D721Med (cell line): ENCODE measurements at regions not wholly inside any gene's neighbourhood (a gene's known extent, or its start where the extent isn't known, plus 50 kb on each side); places are given as distances from the start of the nearest gene placed in this dataset.

Experiments
- DNase-seq: peaks from one replicate; pipeline ENCODE4 v3.0.0; 2011; ENCODE audit warnings: low spot score; ENCODE audit not compliant: insufficient read length
- FAIRE-seq: peaks from 2 replicates; lab custom pipeline; 2011; peaks lifted over from hg19 to GRCh38; lab: Jason Lieb, UNC
- TF ChIP-seq, protein P1 (sequence below): IDR thresholded peaks from 2 replicates; pipeline ENCODE4 v1.5.1; 2012; ENCODE audit warnings: mild to moderate bottlenecking, control low read depth; ENCODE audit not compliant: insufficient read depth; ENCODE audit errors: missing control alignments

DNA sequence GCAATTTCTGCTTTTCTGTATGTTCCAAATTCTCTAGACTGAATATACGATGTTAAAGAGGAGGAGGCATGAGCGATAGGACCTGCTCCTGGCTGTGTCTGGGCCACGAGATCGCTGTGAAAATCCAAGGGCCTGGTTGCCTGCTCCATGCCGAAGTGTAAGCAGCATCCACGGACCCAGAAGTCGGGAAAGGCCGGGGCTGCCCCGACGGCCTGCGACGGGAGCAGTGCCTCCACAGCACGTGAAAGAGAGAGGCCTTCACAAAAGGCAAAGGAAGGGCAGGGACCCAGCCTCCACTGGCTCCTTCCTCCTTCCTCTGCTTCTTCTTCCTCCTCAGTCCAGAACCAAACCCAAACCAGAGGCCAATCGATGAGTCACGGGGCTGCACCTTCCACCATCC, 122.9 kb upstream of the MGMT start:
- DNase-seq (no peak), FAIRE-seq (no peak)
- TF ChIP-seq, protein P1, sequence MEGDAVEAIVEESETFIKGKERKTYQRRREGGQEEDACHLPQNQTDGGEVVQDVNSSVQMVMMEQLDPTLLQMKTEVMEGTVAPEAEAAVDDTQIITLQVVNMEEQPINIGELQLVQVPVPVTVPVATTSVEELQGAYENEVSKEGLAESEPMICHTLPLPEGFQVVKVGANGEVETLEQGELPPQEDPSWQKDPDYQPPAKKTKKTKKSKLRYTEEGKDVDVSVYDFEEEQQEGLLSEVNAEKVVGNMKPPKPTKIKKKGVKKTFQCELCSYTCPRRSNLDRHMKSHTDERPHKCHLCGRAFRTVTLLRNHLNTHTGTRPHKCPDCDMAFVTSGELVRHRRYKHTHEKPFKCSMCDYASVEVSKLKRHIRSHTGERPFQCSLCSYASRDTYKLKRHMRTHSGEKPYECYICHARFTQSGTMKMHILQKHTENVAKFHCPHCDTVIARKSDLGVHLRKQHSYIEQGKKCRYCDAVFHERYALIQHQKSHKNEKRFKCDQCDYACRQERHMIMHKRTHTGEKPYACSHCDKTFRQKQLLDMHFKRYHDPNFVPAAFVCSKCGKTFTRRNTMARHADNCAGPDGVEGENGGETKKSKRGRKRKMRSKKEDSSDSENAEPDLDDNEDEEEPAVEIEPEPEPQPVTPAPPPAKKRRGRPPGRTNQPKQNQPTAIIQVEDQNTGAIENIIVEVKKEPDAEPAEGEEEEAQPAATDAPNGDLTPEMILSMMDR, result no peak

DNA sequence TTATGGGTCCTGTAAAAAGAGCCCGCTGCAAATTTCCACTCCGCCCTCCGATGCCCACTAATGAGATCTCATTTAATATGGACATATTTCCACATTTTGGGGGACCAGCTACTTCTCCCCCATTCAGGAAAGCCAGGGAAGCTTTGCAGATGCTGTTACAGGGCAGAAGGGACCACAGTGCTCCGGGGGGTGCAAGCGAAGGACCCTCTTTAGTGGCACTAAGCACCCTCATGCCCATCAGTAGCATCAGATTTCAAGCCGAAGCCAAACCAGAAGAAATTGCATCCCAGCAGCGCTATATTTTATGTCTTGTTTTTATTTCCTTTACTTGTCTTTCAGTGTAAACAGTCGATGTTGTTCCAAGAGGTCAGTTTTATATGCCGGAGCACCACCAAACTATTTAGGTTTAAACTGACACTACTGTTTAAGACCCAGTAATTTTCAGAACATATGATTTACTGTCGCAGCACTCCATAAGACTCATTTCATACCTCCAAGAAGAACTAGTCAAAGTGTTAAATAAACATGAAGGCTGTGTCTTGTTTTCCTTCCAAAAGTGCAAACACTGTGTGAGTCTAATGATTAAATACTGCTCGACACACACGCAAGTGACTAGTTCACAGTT, 122.2 kb upstream of the MGMT start:
- DNase-seq (no peak), FAIRE-seq (no peak)
- TF ChIP-seq, protein P1, result no peak

DNA sequence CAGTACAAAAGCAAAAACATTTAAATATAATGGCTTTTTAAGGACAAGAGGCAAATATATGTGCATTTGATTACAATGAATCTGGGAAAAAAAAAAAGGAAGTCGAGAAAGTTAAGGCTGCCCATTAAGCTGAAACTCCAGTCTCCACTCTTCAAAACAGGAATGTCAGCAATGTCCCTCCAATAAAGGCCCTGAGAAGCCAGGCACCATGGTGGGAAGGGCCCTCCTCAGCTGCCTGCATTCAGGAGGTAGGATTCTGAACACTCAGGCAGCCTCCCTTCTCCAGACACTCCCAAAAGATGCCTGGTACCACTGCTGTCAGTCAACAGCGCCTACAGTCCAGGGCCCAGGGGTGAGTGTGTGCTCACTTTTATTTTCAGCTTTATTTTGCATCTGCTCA, 121.3 kb upstream of the MGMT start:
- TF ChIP-seq, protein P1, result no peak
- FAIRE-seq (no peak), DNase-seq (no peak)

DNA sequence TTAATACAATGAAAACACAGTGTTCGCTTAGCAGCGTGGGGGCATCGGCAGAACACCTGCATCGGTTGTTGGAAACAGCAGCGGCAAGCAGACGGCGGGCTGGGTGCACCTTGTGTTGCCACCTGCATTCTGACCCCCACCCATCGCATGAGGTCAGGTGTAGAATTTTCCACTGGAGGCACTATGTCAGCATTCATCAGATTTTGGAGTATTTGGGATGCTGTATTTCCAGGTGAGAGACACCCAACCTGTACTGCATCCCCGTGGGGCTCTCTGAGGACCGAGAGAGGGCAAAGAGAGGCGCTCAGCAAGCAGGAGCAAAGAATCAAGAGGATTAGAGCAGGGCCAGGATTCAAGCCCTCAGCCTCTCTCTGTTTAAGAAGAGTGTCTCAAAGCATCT, 116.4 kb upstream of the MGMT start:
- TF ChIP-seq, protein P1, result no peak
- FAIRE-seq (no peak), DNase-seq (no peak)

DNA sequence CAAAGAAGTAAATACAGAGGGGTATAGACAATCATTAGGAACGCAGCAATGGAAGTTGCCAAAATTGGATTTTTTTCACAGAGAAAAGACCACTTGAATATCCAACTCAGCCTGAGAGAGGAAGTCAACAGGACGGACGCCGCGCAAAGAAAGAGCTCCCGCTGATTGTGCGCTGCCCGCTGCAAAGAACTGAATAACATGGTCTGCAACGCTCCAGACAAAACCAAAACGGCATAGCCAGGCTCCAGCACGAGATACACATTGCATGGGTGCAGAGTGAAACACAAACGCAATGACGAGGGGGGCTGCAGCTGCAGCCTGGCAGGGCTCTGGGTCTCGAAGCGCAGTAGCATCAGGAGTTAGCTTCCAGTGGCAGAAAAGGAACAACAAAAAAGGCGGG, 113.9 kb upstream of the MGMT start:
- no peak for FAIRE-seq

DNA sequence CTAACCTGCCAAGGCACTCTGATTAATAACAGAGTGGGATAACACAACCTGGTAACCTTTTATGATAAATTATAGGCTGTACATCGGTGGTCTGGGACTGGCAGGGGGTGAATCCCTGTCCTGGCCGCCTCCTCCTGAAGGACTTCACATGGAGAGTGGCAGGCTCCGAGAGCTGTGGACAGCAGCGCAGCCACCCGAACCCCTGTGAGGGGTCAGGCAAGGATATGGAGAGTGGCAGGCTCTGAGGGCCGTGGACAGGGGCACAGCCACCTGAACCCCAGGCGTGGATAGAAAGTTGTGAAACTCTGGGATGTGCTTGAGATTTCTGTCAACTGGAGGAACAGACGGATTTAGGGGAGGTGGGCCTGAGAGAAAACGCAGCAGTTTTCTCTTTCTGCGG, 107.0 kb upstream of the MGMT start:
- TF ChIP-seq, protein P1, result no peak
- DNase-seq (no peak), FAIRE-seq (no peak)

More for the DNA sequence above, 113.9 kb upstream of the MGMT start:
- TF ChIP-seq, protein P1, result no peak
- no peak for DNase-seq

DNA sequence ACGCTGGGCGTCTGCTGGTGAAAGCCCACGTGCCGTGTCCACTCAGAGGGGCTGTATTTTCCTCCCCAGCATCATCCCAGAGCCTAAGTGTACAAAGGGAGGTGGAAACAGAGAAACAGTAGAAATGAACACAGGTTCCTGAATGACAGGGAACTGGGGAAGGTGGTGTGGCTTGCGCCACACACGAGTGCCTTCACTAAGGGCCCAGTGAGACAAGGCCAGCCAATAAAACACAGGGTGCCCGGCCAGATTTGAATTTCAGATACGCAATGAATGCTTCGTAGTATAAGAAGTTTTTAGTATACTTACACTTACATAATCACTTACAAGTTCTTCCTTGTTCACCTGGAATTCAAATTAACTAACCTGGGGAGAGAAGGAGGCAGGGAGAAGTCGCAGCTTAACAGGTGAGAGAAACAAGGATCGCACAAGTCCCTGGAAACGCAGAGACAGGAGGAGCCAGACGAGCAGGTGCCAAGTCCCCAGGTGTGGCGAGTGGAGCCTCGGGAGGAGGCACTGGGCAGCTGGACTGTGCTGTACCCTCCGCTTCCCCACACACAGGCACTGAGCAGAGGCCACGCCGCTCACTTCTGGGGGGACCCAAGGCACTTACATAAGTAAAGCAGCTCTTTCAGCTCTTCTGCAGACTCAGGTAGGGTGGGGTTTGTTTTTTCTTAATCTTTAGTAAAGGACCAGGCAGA, 105.2 kb upstream of the MGMT start:
- FAIRE-seq (no peak), DNase-seq (no peak)

More for the DNA sequence above, 105.2 kb upstream of the MGMT start:
- TF ChIP-seq, protein P1, result no peak
